ENCODE measurements at regions not wholly inside any gene's neighbourhood (a gene's known extent, or its start where the extent isn't known, plus 50 kb on each side); places are given as distances from the start of the nearest gene placed in this dataset.

GRCh38 chr2:199216253-199216652, 241.5 kb downstream of the SATB2 start:
- no peak overlapping the region for H3K27ac ChIP-seq (ENCODE audit: low read depth in 1 of 2, low read length in 1 of 2)
- no peaks in the 10 kb centered on the region for H3K36me3 ChIP-seq (ENCODE audit: control insufficient read depth in 2 of 2, insufficient read depth in 2 of 2, low read length in 1 of 2)
- no peaks in the 10 kb centered on the region for H3K27me3 ChIP-seq (ENCODE audit: control insufficient read depth in 2 of 2, insufficient read depth in 1 of 2, low read length in 1 of 2)
- 94% methylated on average over 3 of the region's 3 CpGs for WGBS
- no peaks in the 10 kb centered on the region for H3K4me1 ChIP-seq (ENCODE audit: control insufficient read depth in 2 of 2, insufficient read depth in 2 of 2, low read length in 2 of 2)
- DNase-seq (ENCODE audit: low read depth in 6 of 9, low spot score in 9 of 9) = no peak
- H3K4me3 ChIP-seq (ENCODE audit: low read length in 2 of 2) = no peak overlapping the region
- H3K9me3 ChIP-seq (ENCODE audit: control insufficient read depth in 2 of 2, insufficient read depth in 1 of 2, low read length in 1 of 2) = no peaks in the 10 kb centered on the region

GRCh38 chr2:199207011-199207410, 250.7 kb downstream of the SATB2 start:
- H3K27me3 ChIP-seq (ENCODE audit: control insufficient read depth in 2 of 2, insufficient read depth in 1 of 2, low read length in 1 of 2) = no peaks in the 10 kb centered on the region
- no peaks in the 10 kb centered on the region for H3K4me1 ChIP-seq (ENCODE audit: control insufficient read depth in 2 of 2, insufficient read depth in 2 of 2, low read length in 2 of 2)
- no peak overlapping the region for H3K4me3 ChIP-seq (ENCODE audit: low read length in 2 of 2)
- no peak overlapping the region for H3K27ac ChIP-seq (ENCODE audit: low read depth in 1 of 2, low read length in 1 of 2)
- H3K36me3 ChIP-seq (ENCODE audit: control insufficient read depth in 2 of 2, insufficient read depth in 2 of 2, low read length in 1 of 2) = no peaks in the 10 kb centered on the region
- H3K9me3 ChIP-seq (ENCODE audit: control insufficient read depth in 2 of 2, insufficient read depth in 1 of 2, low read length in 1 of 2) = no peaks in the 10 kb centered on the region
- 93% methylated on average over 2 of the region's 2 CpGs for WGBS
- DNase-seq (ENCODE audit: low read depth in 6 of 9, low spot score in 9 of 9) = no peak

GRCh38 chr2:199206536-199206935, 251.2 kb downstream of the SATB2 start:
- Histone ChIP-seq H3K27me3 (ENCODE audit: control insufficient read depth in 2 of 2, insufficient read depth in 1 of 2, low read length in 1 of 2) (no peaks in the 10 kb centered on the region), H3K9me3 (ENCODE audit: control insufficient read depth in 2 of 2, insufficient read depth in 1 of 2, low read length in 1 of 2) (no peaks in the 10 kb centered on the region), H3K4me1 (ENCODE audit: control insufficient read depth in 2 of 2, insufficient read depth in 2 of 2, low read length in 2 of 2) (no peaks in the 10 kb centered on the region), H3K36me3 (ENCODE audit: control insufficient read depth in 2 of 2, insufficient read depth in 2 of 2, low read length in 1 of 2) (no peaks in the 10 kb centered on the region), H3K27ac (ENCODE audit: low read depth in 1 of 2, low read length in 1 of 2) (no peak overlapping the region), H3K4me3 (ENCODE audit: low read length in 2 of 2) (no peak overlapping the region)
- 91% methylated on average over 9 of the region's 9 CpGs for WGBS
- no peak for DNase-seq (ENCODE audit: low read depth in 6 of 9, low spot score in 9 of 9)

GRCh38 chr2:199202964-199203363, 254.8 kb downstream of the SATB2 start:
- Histone ChIP-seq H3K4me3 (ENCODE audit: low read length in 2 of 2) (no peak overlapping the region), H3K4me1 (ENCODE audit: control insufficient read depth in 2 of 2, insufficient read depth in 2 of 2, low read length in 2 of 2) (no peaks in the 10 kb centered on the region), H3K27me3 (ENCODE audit: control insufficient read depth in 2 of 2, insufficient read depth in 1 of 2, low read length in 1 of 2) (no peaks in the 10 kb centered on the region), H3K36me3 (ENCODE audit: control insufficient read depth in 2 of 2, insufficient read depth in 2 of 2, low read length in 1 of 2) (no peaks in the 10 kb centered on the region), H3K27ac (ENCODE audit: low read depth in 1 of 2, low read length in 1 of 2) (no peak overlapping the region), H3K9me3 (ENCODE audit: control insufficient read depth in 2 of 2, insufficient read depth in 1 of 2, low read length in 1 of 2) (no peaks in the 10 kb centered on the region)
- WGBS = 93% methylated on average over 5 of the region's 5 CpGs
- DNase-seq (ENCODE audit: low read depth in 6 of 9, low spot score in 9 of 9) = no peak

- Histone ChIP-seq H3K27me3 (ENCODE audit: control insufficient read depth in 2 of 2, insufficient read depth in 1 of 2, low read length in 1 of 2) (no peaks in the 10 kb centered on the region), H3K27ac (ENCODE audit: low read depth in 1 of 2, low read length in 1 of 2) (no peak overlapping the region), H3K4me3 (ENCODE audit: low read length in 2 of 2) (no peak overlapping the region), H3K4me1 (ENCODE audit: control insufficient read depth in 2 of 2, insufficient read depth in 2 of 2, low read length in 2 of 2) (no peaks in the 10 kb centered on the region), H3K9me3 (ENCODE audit: control insufficient read depth in 2 of 2, insufficient read depth in 1 of 2, low read length in 1 of 2) (no peaks in the 10 kb centered on the region), H3K36me3 (ENCODE audit: control insufficient read depth in 2 of 2, insufficient read depth in 2 of 2, low read length in 1 of 2) (no peaks in the 10 kb centered on the region)
- no peak for DNase-seq (ENCODE audit: low read depth in 6 of 9, low spot score in 9 of 9)
- 99% methylated on average over 1 of the region's 1 CpG for WGBS
Observed at GRCh38 chr2:199201539-199201938, 256.2 kb downstream of the SATB2 start.

- no peak for DNase-seq (ENCODE audit: low read depth in 6 of 9, low spot score in 9 of 9)
- no peak overlapping the region for H3K27ac ChIP-seq (ENCODE audit: low read depth in 1 of 2, low read length in 1 of 2)
- WGBS = 95% methylated on average over 1 of the region's 1 CpG
Observed at GRCh38 chr2:199199797-199200196, 257.9 kb downstream of the SATB2 start.

GRCh38 chr2:199197448-199197847, 260.3 kb downstream of the SATB2 start:
- Histone ChIP-seq H3K27ac (ENCODE audit: low read depth in 1 of 2, low read length in 1 of 2) (no peak overlapping the region), H3K4me1 (ENCODE audit: control insufficient read depth in 2 of 2, insufficient read depth in 2 of 2, low read length in 2 of 2) (no peaks in the 10 kb centered on the region), H3K9me3 (ENCODE audit: control insufficient read depth in 2 of 2, insufficient read depth in 1 of 2, low read length in 1 of 2) (no peaks in the 10 kb centered on the region), H3K36me3 (ENCODE audit: control insufficient read depth in 2 of 2, insufficient read depth in 2 of 2, low read length in 1 of 2) (no peaks in the 10 kb centered on the region), H3K27me3 (ENCODE audit: control insufficient read depth in 2 of 2, insufficient read depth in 1 of 2, low read length in 1 of 2) (no peaks in the 10 kb centered on the region), H3K4me3 (ENCODE audit: low read length in 2 of 2) (no peak overlapping the region)
- 94% methylated on average over 1 of the region's 1 CpG for WGBS
- no peak for DNase-seq (ENCODE audit: low read depth in 6 of 9, low spot score in 9 of 9)

More at GRCh38 chr2:199199797-199200196, 257.9 kb downstream of the SATB2 start:
- H3K4me3 ChIP-seq (ENCODE audit: low read length in 2 of 2) = no peak overlapping the region
- no peaks in the 10 kb centered on the region for H3K36me3 ChIP-seq (ENCODE audit: control insufficient read depth in 2 of 2, insufficient read depth in 2 of 2, low read length in 1 of 2)
- no peaks in the 10 kb centered on the region for H3K9me3 ChIP-seq (ENCODE audit: control insufficient read depth in 2 of 2, insufficient read depth in 1 of 2, low read length in 1 of 2)
- H3K27me3 ChIP-seq (ENCODE audit: control insufficient read depth in 2 of 2, insufficient read depth in 1 of 2, low read length in 1 of 2) = no peaks in the 10 kb centered on the region
- no peaks in the 10 kb centered on the region for H3K4me1 ChIP-seq (ENCODE audit: control insufficient read depth in 2 of 2, insufficient read depth in 2 of 2, low read length in 2 of 2)

GRCh38 chr2:199196686-199197085, 261.1 kb downstream of the SATB2 start:
- no peaks in the 10 kb centered on the region for H3K9me3 ChIP-seq (ENCODE audit: control insufficient read depth in 2 of 2, insufficient read depth in 1 of 2, low read length in 1 of 2)
- no peak overlapping the region for H3K27ac ChIP-seq (ENCODE audit: low read depth in 1 of 2, low read length in 1 of 2)
- H3K4me3 ChIP-seq (ENCODE audit: low read length in 2 of 2) = no peak overlapping the region
- H3K27me3 ChIP-seq (ENCODE audit: control insufficient read depth in 2 of 2, insufficient read depth in 1 of 2, low read length in 1 of 2) = no peaks in the 10 kb centered on the region
- no peaks in the 10 kb centered on the region for H3K36me3 ChIP-seq (ENCODE audit: control insufficient read depth in 2 of 2, insufficient read depth in 2 of 2, low read length in 1 of 2)
- no peaks in the 10 kb centered on the region for H3K4me1 ChIP-seq (ENCODE audit: control insufficient read depth in 2 of 2, insufficient read depth in 2 of 2, low read length in 2 of 2)
- WGBS = 95% methylated on average over 3 of the region's 3 CpGs
- no peak for DNase-seq (ENCODE audit: low read depth in 6 of 9, low spot score in 9 of 9)

GRCh38 chr2:199195927-199196502, 261.7 kb downstream of the SATB2 start:
- H3K27me3 ChIP-seq (ENCODE audit: control insufficient read depth in 2 of 2, insufficient read depth in 1 of 2, low read length in 1 of 2) = no peaks in the 10 kb centered on the region
- H3K27ac ChIP-seq (ENCODE audit: low read depth in 1 of 2, low read length in 1 of 2) = no peak overlapping the region
- no peaks in the 10 kb centered on the region for H3K36me3 ChIP-seq (ENCODE audit: control insufficient read depth in 2 of 2, insufficient read depth in 2 of 2, low read length in 1 of 2)
- 75% methylated on average over 6 of the region's 6 CpGs for WGBS
- no peak overlapping the region for H3K4me3 ChIP-seq (ENCODE audit: low read length in 2 of 2)
- DNase-seq (ENCODE audit: low read depth in 6 of 9, low spot score in 9 of 9) = no peak
- no peaks in the 10 kb centered on the region for H3K9me3 ChIP-seq (ENCODE audit: control insufficient read depth in 2 of 2, insufficient read depth in 1 of 2, low read length in 1 of 2)
- no peaks in the 10 kb centered on the region for H3K4me1 ChIP-seq (ENCODE audit: control insufficient read depth in 2 of 2, insufficient read depth in 2 of 2, low read length in 2 of 2)

- Histone ChIP-seq H3K4me3 (ENCODE audit: low read length in 2 of 2) (no peak overlapping the region), H3K36me3 (ENCODE audit: control insufficient read depth in 2 of 2, insufficient read depth in 2 of 2, low read length in 1 of 2) (no peaks in the 10 kb centered on the region), H3K9me3 (ENCODE audit: control insufficient read depth in 2 of 2, insufficient read depth in 1 of 2, low read length in 1 of 2) (no peaks in the 10 kb centered on the region), H3K4me1 (ENCODE audit: control insufficient read depth in 2 of 2, insufficient read depth in 2 of 2, low read length in 2 of 2) (no peaks in the 10 kb centered on the region), H3K27ac (ENCODE audit: low read depth in 1 of 2, low read length in 1 of 2) (no peak overlapping the region), H3K27me3 (ENCODE audit: control insufficient read depth in 2 of 2, insufficient read depth in 1 of 2, low read length in 1 of 2) (no peaks in the 10 kb centered on the region)
- DNase-seq (ENCODE audit: low read depth in 6 of 9, low spot score in 9 of 9) = no peak
- WGBS = 58% methylated on average over 8 of the region's 8 CpGs
Observed at GRCh38 chr2:199191461-199191860, 266.3 kb downstream of the SATB2 start.

All from thymus (tissue), 11 donors.